Sigmoid colon (tissue), 4 donors: ENCODE measurements at regions not wholly inside any gene's neighbourhood (a gene's known extent, or its start where the extent isn't known, plus 50 kb on each side); places are given as distances from the start of the nearest gene placed in this dataset.

ENCODE experiments used
- CTCF ChIP-seq, 4 experiments: fragments of 450-650 bp in 3 of 4; fragments of 200-600 bp in 1 of 4; IDR thresholded peaks; one replicate each; pipeline ENCODE4 v1.5.1; 2016 to 2019; ENCODE audit warnings: antibody characterized with exemption in 4 of 4, mild to moderate bottlenecking in 3 of 4, moderate library complexity in 2 of 4
- POLR2AphosphoS5 ChIP-seq, 4 donors: sonication (generic); formaldehyde crosslinking; IDR thresholded peaks; one replicate each; pipeline ENCODE4 v1.6.1; 2017; ENCODE audit warnings: antibody characterized with exemption in 4 of 4

GRCh38 chr10:3337741-3338140, 165.2 kb upstream of the PITRM1 start:
- no peak for TF ChIP-seq CTCF (IDR thresholded peaks at IDR 0.05)
- TF ChIP-seq POLR2AphosphoS5 (IDR thresholded peaks at IDR 0.05) = no peak
